ENCODE measurements at regions not wholly inside any gene's neighbourhood (a gene's known extent, or its start where the extent isn't known, plus 50 kb on each side); places are given as distances from the start of the nearest gene placed in this dataset.

GRCh38 chr2:12617366-12617765, 99.4 kb upstream of the TRIB2 start:
- no peaks in the 10 kb centered on the region for H3K27me3 ChIP-seq
- H3K36me3 ChIP-seq, result no peaks in the 10 kb centered on the region
- H3K9me3 ChIP-seq, result no peaks in the 10 kb centered on the region
- no peak for TF ChIP-seq CTCF (IDR thresholded peaks at IDR 0.05; ENCODE audit: low read depth, low read length)
- H3K4me1 ChIP-seq, result peaks cover 3% of the 10 kb centered on the region; the same call in 1 of the 2 replicates
- no peak for DNase-seq
- no peak overlapping the region for H3K4me3 ChIP-seq (ENCODE audit: low read depth, low read length)

- Histone ChIP-seq H3K36me3 (no peaks in the 10 kb centered on the region), H3K4me1 (peaks cover 3% of the 10 kb centered on the region; the same call in 1 of the 2 replicates), H3K4me3 (ENCODE audit: low read depth, low read length) (no peak overlapping the region), H3K27me3 (no peaks in the 10 kb centered on the region), H3K9me3 (no peaks in the 10 kb centered on the region)
- no peak for TF ChIP-seq CTCF (IDR thresholded peaks at IDR 0.05; ENCODE audit: low read depth, low read length)
- DNase-seq, result no peak
Measured at GRCh38 chr2:12617853-12618252, 98.9 kb upstream of the TRIB2 start.

- no peak overlapping the region for H3K4me3 ChIP-seq (ENCODE audit: low read depth, low read length)
- H3K36me3 ChIP-seq, result no peaks in the 10 kb centered on the region
- H3K27me3 ChIP-seq, result no peaks in the 10 kb centered on the region
- DNase-seq, result no peak
- no peaks in the 10 kb centered on the region for H3K9me3 ChIP-seq
- no peak for TF ChIP-seq CTCF (IDR thresholded peaks at IDR 0.05; ENCODE audit: low read depth, low read length)
- peaks cover 4% of the 10 kb centered on the region; the same call in 1 of the 2 replicates for H3K4me1 ChIP-seq
Measured at GRCh38 chr2:12618576-12618975, 98.2 kb upstream of the TRIB2 start.

GRCh38 chr2:12619975-12620374, 96.8 kb upstream of the TRIB2 start:
- no peaks in the 10 kb centered on the region for H3K36me3 ChIP-seq
- peak; percentile 30 for DNase-seq
- TF ChIP-seq CTCF (IDR thresholded peaks at IDR 0.05; ENCODE audit: low read depth, low read length), result no peak

GRCh38 chr2:12620759-12621158, 96.0 kb upstream of the TRIB2 start:
- Histone ChIP-seq H3K27me3 (no peaks in the 10 kb centered on the region), H3K4me1 (peaks cover 7% of the 10 kb centered on the region; the same call in 1 of the 2 replicates), H3K36me3 (no peaks in the 10 kb centered on the region), H3K9me3 (no peaks in the 10 kb centered on the region), H3K4me3 (ENCODE audit: low read depth, low read length) (no peak overlapping the region)
- no peak for TF ChIP-seq CTCF (IDR thresholded peaks at IDR 0.05; ENCODE audit: low read depth, low read length)
- no peak for DNase-seq

More at GRCh38 chr2:12619975-12620374, 96.8 kb upstream of the TRIB2 start:
- Histone ChIP-seq H3K4me3 (ENCODE audit: low read depth, low read length) (no peak overlapping the region), H3K27me3 (no peaks in the 10 kb centered on the region), H3K4me1 (peaks cover 4% of the 10 kb centered on the region; the same call in 1 of the 2 replicates), H3K9me3 (no peaks in the 10 kb centered on the region)

- Histone ChIP-seq H3K36me3 (no peaks in the 10 kb centered on the region), H3K4me3 (ENCODE audit: low read depth, low read length) (no peak overlapping the region), H3K27me3 (no peaks in the 10 kb centered on the region), H3K9me3 (no peaks in the 10 kb centered on the region), H3K4me1 (peaks cover 7% of the 10 kb centered on the region; the same call in 1 of the 2 replicates)
- DNase-seq, result no peak
- no peak for TF ChIP-seq CTCF (IDR thresholded peaks at IDR 0.05; ENCODE audit: low read depth, low read length)
Measured at GRCh38 chr2:12623051-12623450, 93.7 kb upstream of the TRIB2 start.

Measured in BE2C (cell line).